HG03108 (cell line): ENCODE measurements at regions not wholly inside any gene's neighbourhood (a gene's known extent, or its start where the extent isn't known, plus 50 kb on each side); places are given as distances from the start of the nearest gene placed in this dataset.
"Not testable (repeated sequence)": the region's sequence is repeated elsewhere in the genome, so short reads cannot be mapped to it uniquely, and the experiment has no call there.

ENCODE experiments used
- ATAC-seq: cut with Tn5 transposase; IDR thresholded peaks from one replicate; pipeline ENCODE4 v1.9.1; 2021; ENCODE audit warnings: moderate library complexity; ENCODE audit not compliant: unreplicated experiment

DNA sequence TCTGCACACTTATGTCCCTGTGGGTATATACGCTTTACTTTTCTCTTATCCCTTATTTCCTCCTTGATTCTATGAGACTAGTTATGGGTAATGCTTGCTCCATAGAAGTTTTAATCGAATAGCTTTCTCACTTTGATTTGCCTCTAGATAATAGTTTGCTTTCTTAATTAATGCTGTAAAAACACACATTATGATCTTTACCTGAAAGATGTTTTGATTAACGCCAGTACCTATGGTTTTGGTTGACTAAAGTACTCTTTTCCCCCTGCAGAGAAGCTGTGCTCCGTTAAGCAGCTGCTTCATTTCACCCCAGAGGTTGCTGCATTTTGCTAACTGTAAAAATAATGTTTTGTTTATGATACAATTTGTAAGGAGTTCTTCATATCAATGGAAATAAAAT is 362.3 kb downstream of the FLRT2 start:
- ATAC-seq, result no peak

DNA sequence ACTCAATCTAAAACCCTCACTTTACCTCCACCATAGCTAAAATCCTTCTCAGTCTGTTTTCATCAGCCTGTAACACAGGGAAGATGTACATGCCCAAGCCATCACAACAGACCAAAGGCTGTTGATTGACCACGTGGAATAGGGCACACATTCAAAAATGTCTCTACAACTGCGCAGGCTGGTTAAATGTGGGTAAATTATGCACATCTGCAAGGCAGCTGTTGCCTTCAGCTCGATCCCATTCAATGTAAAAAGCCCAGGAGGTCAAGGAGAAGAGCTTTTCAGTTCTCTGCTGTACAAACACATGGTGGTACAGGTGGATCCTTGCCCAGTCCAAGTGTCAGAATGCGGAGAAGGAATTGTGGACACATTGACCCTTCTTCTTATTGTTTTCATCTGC is 354.0 kb downstream of the FLRT2 start:
- ATAC-seq, result no peak

DNA sequence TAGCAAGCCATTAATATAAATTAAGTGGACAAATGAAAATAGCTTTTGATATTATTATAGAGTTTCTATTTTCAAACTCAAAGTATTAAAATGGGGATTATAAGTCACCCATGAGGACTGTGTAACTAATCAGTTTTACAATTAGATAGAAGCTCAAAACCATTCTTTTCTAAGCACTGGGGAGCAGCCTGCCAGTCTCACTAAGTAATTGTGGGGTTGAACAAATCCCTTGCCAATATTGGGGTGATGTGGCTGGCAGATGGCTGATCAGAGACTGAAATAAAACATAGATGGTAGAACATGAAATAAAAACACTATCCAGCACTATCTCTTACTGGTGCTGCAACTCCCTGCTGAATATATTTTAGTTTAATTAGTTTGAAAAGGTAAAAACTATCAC is 353.2 kb downstream of the FLRT2 start:
- ATAC-seq, result no peak

DNA sequence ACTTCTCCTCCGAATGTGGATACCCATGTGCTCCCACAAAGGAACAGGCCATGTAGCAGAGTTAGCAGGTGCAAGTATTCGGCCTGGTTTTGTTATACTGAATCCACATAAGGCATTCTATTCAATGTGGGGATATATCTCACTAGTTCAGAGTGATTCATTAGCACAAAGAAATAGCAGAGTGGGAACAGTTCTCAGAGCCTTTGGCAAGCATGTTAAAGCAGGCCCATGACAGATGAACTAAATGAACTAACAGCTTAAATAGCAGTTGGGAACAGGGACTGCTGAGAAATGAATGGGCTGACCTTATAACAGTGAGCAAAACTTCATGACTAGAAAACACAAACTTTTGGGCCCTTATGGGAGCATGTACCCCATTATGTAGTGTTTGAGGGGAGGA is 352.0 kb downstream of the FLRT2 start:
- no peak for ATAC-seq

DNA sequence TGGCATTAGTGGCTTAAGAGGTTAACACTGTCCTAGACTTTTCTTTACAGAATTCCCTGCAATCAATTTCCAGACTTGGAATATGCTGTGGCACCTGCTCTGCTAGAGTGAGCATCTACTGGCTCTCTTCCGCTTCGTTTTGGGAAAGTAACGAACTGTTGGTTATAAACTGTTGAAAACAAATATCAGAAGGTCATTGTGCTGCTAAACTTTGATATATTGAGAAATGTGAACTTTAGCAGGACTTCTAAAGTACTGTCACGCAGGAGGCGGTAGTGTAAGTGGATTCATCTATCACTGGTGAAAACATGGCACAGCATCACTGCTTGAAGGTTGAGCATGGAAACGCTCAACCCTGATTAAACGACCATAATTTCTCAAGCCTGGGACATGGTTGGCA is 348.9 kb downstream of the FLRT2 start:
- ATAC-seq, result no peak

DNA sequence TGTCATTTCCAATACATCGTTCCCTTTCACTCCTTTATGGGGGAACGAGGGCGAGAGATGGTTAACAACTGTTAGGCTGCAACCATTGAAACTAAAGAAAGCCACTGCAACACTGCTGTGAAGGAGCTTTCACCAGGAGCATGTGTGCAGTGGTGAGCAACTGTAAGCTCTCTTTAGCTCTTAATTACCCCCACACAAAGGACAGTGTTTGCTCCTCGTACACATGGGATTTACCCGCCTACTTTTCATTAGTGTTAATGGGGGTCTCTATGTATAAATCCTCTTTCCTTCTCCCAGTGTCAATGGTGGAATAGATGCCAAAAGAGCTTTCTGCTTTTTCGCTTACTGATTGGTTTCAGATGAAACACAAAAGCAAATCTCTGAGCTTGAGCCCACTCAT is 343.1 kb downstream of the FLRT2 start:
- no peak for ATAC-seq

DNA sequence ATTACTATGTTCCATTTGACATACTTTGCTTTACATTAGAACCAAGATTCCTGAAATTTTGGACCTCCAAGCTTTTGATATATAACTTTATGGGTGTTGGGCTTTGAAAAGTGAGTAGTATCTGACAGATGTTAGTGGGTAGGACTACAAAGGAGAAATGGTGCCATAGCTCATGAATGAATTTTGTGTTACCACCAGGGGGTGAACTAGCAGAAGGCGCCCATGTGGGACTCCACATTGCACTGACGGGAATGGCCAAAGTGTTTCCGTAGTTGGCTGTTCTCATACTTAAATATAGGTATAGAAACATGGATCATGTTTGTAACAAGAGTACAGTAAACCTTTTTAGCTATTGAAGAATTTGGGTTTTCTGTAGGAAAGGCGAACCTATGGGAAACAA is 337.5 kb downstream of the FLRT2 start:
- ATAC-seq, result no peak

DNA sequence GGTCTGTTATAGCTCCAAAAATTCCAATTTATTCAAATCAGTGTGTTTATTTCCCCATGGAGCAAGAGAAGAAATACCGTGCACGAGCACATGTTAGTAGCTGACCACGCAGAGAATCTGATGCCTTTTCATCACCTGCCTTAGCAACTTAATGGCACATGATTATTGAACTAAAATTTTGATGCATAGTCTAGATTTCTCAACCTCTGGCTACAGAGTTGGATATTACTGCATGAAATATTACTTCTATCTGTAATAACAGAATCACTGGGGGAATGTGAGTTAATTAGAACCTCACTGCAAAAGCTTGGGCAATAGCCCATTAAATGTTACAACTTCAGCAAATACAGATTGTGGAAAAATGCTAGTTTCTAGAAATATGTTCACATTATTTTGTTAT is 335.8 kb downstream of the FLRT2 start:
- no peak for ATAC-seq

DNA sequence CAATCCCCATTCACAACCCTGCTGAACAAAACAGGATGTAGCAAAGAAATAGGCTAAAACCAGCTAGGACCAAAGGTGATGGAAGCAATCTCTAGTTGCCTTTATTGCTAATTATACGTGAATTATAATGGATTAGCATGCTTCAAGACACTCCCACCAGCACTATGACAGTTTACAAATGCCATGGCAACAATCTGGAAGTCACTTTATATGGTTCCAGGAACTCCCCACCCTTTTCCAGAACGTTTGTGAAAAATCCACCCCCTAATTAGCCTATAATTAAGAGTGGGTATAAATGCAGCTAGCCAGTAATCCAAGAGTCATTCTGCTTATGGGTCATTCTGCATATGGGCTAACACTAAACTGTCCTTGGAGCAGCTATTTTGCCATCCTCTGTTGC is 328.7 kb downstream of the FLRT2 start:
- no peak for ATAC-seq

DNA sequence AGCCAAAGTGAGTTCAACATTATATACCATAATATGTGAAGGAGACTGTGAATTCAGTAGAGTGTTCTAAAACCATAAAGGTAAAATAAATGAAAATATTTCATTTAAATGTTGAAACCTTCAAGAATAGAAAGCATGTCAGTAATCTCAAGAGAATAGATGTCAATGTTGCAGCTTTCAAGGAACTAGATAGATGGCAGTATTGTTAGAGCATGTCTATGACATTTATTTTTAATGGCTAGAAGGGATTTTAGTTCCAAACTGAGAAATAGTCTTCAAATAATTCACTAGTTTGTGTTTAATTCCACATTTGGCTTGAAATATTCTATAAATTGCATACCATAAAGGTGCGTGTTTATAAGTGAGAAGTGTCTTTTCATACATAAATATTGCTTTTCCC is 326.5 kb downstream of the FLRT2 start:
- no peak for ATAC-seq

DNA sequence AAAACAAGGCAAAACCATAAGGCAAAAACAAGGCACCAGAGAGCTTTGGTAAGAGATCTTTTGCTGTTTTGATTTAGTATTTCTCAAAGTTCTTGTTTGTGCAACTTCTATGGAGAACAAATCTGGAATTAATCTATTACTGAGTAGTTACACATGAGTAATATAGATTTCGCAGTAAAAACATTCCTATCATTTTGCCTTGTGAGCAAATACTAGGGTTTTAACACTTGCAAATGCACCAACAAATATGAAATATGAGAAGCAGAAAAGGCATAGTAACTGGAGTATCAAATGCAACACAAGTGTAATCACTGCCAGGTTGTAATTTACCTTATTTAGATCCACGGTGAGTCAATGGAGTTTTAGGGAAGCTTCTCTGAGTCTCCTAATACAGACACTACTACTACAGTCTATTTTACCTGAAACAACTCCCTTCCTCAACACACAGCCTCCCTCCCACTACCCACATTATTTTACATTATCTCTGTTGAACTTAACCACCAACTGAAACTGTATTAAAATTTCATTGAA is 324.1 kb downstream of the FLRT2 start:
- ATAC-seq, result no peak

DNA sequence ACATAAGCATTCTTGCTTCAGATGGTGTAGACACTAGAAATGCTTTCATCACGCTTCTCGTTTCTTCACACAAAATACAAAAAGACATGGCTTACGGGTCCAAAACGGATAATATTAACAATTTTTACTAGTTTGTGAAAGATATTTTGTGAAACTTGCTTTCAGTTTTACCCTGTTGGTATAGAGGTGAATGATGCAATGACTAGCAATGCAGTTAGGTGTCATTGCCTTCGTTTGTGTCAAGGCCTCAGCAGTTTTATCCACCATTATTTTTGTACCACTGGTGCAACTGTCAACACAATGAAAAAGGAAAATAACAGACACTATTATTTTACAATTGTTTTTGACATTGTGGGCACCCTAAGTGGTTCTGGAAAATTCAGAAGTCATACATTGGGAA is 323.0 kb downstream of the FLRT2 start:
- no peak for ATAC-seq

DNA sequence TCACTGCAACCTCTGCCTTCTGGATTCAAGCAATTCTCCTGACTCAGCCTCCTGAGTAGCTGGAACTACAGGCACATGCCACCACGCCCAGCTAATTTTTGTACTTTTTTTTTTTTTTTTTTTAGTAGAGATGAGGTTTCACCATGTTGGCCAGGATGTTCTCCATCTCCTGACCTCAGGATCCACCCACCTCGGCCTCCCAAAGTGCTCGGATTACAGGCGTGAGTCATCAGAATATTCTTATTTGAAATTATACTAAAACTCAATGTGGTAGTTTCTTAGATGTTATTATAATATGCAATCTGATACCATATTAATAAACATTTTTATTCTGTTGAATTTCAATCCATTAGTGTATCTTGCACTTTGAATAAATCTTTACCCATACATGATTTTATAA is 322.2 kb downstream of the FLRT2 start:
- not testable (repeated sequence) for ATAC-seq

DNA sequence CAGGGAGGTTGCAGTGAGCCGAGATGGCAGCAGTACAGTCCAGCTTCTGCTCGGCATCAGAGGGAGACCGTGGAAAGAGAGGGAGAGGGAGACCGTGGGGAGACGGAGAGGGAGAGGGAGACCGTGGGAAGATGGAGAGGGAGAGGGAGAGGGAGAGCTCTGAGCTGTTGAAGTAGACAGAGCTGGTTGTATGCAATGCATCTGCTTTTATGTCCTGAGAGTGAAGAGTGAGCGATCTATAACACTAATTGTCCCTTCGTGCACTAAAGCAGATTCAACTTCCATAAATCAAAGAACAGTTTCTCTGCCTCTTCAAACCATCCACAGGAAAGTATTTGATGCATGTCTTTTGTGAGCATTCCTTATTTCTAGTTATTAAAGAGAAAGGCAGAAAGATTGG is 300.6 kb downstream of the FLRT2 start:
- ATAC-seq, result not testable (repeated sequence)

DNA sequence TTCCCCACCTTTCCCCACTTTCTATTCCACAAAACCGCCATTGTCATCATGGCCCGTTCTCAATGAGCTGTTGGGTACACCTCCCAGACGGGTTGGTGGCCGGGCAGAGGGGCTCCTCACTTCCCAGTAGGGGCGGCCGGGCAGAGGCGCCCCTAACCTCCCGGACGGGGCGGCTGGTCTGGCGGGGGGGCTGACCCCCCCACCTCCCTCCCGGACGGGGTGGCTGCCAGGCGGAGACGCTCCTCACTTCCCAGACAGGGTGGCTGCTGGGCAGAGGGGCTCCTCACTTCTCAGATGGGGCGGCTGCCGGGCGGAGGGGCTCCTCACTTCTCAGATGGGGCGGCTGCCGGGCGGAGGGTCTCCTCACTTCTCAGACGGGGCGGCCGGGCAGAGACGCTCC is 299.7 kb downstream of the FLRT2 start:
- not testable (repeated sequence) for ATAC-seq

DNA sequence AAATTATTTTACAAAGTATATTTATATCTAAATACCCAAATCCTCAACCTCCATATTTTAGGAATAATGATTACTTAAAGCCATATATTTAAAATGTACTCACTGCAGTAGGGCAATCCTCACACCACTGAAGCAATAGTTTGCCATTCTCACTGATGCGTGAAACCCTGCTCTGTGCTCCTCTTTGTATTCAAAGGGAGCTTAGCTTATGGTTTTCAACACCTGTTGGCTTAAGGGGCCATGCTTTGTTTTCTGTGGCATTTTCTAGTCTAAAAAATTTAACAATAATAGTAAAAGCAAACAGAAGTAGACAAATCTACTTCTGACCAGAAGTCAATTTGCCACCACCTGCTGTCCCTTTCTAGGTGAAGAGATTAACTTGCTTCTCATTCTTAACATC is 294.6 kb downstream of the FLRT2 start:
- no peak for ATAC-seq

DNA sequence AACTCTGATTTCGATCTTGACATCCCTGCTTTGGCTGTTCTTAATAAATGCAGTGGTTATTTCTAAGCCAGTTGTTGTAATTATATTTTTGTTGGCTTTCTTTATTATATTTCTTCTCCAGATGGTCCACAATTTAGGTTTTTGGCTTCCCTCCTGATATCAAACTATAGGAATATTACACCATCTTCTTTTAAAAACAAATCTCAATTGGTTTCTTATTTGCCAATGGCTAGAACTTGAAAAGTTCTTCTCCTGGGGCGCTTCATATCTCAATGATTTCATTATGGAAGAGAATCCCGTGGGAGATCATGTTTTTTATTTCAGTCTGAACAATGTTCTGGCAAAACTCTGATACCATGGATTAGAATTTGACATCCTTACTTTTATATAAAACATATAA is 292.3 kb downstream of the FLRT2 start:
- ATAC-seq, result no peak

DNA sequence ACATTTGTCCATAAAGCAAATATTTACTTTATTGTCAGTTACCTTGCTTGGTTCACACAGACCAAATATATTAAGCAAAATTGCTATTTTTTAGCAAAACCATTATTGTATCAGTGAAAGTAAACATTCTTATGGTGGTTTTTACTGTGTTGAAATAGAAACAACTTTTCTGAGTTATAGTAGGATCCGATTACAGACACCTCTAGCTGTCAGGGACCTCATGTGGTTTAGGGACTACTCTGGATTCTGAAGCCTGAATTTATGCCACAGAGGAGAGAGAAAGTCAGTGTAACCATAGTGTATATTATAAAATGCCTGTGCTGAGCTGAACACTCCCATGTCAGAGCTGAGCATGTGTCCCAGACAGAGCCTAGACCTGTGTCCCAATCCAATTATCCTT is 287.5 kb downstream of the FLRT2 start:
- no peak for ATAC-seq

DNA sequence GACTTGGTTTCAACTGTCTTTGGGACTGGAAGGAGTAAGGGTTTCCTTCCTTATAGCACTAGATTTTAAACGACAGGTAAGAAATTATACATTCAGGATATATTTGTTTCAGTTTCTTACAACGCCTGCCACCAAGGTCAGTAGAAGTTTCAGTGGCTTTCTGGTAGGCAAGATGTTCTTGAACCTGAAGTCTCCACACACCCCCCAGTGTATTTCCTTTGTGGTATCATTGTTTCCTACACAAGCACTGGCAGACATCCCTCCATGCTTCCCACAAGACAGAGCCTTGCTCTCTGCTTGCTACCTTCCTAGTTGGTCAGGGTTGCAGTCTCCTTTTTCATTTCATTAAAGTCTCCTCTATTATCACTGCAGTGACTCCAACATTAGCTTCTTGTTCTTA is 283.1 kb downstream of the FLRT2 start:
- ATAC-seq, result no peak

DNA sequence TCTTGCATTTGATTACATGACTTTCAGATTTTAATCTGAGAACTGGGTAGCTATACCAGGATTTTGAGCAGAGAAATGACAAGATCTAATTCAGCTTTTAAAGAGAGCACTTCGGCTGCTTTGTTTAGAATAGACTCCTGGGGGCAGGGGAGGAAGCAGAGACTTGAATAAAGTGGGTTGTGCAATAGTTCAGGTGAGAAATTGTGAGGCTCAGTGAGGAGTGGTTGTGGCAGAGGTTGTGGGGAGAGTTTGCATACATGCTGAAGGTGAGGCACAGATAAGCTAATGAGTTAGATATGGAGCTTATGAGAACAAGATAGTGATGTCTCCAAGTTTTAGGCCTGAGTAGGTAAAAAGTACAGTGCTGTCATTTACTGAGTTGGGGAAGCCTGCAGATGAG is 281.4 kb downstream of the FLRT2 start:
- ATAC-seq, result no peak

DNA sequence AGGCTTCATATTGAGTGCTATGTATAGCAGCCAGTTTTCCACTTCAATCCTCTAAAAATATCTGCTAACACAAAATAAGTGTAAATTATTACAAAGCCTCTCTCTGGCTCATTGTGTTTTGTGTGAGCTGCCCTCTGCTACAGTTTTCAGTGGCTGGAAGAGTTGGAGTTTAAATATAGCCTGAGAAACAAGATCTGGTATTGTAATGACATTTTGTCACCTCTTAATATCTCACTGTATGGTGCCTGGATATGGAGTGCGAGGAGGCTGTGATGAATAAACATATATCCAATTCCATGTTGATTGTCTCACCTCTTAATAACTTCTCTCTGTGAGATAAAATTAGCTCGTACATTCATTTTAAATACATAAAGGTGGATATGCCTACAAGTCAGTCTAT is 269.7 kb downstream of the FLRT2 start:
- no peak for ATAC-seq

DNA sequence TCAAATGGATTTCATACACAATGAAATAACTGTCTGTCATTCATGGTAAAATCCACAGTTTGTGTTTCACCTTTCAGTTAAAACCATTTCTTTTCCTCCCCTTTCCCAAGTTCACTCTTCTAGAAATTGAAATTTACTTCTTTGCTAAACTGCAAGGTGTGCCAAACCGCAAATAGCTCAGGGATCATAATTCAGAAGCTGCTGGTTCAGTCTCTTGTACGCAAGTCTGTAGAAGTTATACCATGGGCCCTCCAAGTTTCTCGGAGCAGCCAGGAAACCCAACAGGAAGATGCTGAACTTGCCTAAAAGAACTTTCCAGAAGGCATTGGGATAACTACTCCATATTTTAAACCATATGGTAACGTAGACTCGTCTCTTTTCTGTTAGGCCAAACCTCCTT is 268.9 kb downstream of the FLRT2 start:
- no peak for ATAC-seq

DNA sequence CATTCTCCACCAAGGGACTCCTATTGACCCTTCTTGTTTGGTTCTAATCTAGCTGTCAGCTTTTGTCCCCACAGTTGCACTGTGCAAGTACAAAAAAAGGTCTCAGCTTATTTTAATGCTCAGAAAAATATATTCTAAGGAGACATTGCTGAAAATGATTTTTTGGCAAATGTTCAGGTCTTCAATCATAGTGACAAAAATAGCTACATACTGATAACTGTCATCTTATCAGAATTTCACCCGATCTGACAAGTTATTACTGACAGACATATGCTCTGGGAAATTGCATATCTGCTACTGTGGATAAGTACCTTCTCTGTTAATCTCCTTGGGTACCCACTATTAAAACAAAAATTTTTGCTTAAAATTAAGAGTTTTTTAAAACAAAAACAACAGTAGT is 263.6 kb downstream of the FLRT2 start:
- no peak for ATAC-seq

DNA sequence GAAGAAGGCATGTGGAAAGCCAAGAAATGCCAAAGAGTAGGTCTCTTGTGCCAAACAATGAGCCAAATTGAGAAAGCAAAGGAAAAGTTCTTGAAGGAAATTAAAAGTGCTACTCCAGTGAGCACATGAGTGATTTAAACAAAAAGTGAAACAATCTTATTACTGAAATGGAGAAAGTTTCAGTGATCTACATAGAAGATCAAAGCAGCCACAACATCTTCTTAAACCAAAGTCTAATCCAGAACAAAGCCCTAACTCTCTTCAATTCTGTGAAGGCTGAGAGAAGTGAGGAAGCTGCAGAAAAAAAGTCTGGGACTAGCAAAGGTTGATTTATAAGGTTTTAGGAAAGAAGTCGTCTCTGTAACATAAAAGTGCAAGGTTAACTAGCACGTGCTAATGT is 259.6 kb downstream of the FLRT2 start:
- no peak for ATAC-seq
